WTC11 (cell line): ENCODE measurements at regions not wholly inside any gene's neighbourhood (a gene's known extent, or its start where the extent isn't known, plus 50 kb on each side); places are given as distances from the start of the nearest gene placed in this dataset.

Source experiments
- ATAC-seq: fragments of 200-7000 bp; cut with Tn5 transposase; 2 replicates; pipeline ENCODE4 v1.10.0; 2021; ENCODE audit warnings: mild to moderate bottlenecking, moderate library complexity
- CTCF ChIA-PET: fragments of 300-600 bp; sonication (Branson Sonifier 250); formaldehyde crosslinking; loops from one replicate; lab custom pipeline; 2021; ENCODE audit warnings: antibody characterized with exemption; lab: Charles Lee
- POLR2A ChIA-PET: fragments of 350-600 bp; sonication (Branson Sonifier 250); formaldehyde crosslinking; loops from one replicate; lab custom pipeline; 2021; ENCODE audit warnings: antibody characterized with exemption; lab: Charles Lee
- DNase-seq: peaks from one replicate; pipeline ENCODE4 v3.0.0; 2021; ENCODE audit warnings: low spot score
- H3K27ac Mint-ChIP-seq: 2 replicates; pipeline ENCODE4 v1.8.0; 2021; ENCODE audit warnings: mixed read lengths
- H3K27me3 Mint-ChIP-seq: 2 replicates; pipeline ENCODE4 v1.8.0; 2021; ENCODE audit warnings: low read depth, mild to moderate bottlenecking, moderate library complexity, mixed read lengths
- H3K36me3 Mint-ChIP-seq: 2 replicates; pipeline ENCODE4 v1.8.0; 2021; ENCODE audit warnings: mixed read lengths
- H3K4me1 Mint-ChIP-seq: 2 replicates; pipeline ENCODE4 v1.8.0; 2022; ENCODE audit warnings: mixed read lengths
- H3K4me3 Mint-ChIP-seq: 2 replicates; pipeline ENCODE4 v1.8.0; 2021; ENCODE audit warnings: mild to moderate bottlenecking, moderate library complexity, mixed read lengths
- H3K9me3 Mint-ChIP-seq: 2 replicates; pipeline ENCODE4 v1.8.0; 2021; ENCODE audit warnings: mixed read lengths
- ERG ChIP-seq: fragments of 250-450 bp; sonication (Bioruptor Pico); IDR thresholded peaks from 2 replicates; pipeline ENCODE4 v1.8.0; 2021; ENCODE audit warnings: mild to moderate bottlenecking
- GABPB1 ChIP-seq: sonication (generic); formaldehyde crosslinking; IDR thresholded peaks from 2 replicates; pipeline ENCODE4 v1.8.1; 2023; ENCODE audit warnings: mild to moderate bottlenecking, missing genetic modification reagents
- GTF2I ChIP-seq: fragments of 250-450 bp; sonication (Bioruptor Pico); conservative IDR thresholded peaks from 2 replicates; pipeline ENCODE4 v1.4.0; 2021; ENCODE audit warnings: mild to moderate bottlenecking
- HMGXB4 ChIP-seq: sonication (generic); formaldehyde crosslinking; IDR thresholded peaks from 2 replicates; pipeline ENCODE4 v1.8.1; 2023; ENCODE audit warnings: mild to moderate bottlenecking, moderate library complexity, missing genetic modification reagents
- IRF2 ChIP-seq: sonication (generic); formaldehyde crosslinking; IDR thresholded peaks from 2 replicates; pipeline ENCODE4 v1.8.0; 2022; ENCODE audit warnings: low read depth, missing genetic modification reagents, borderline replicate concordance
- KAT7 ChIP-seq: sonication (generic); formaldehyde crosslinking; IDR thresholded peaks from 2 replicates; pipeline ENCODE4 v1.8.1; 2023; ENCODE audit warnings: missing genetic modification reagents, mild to moderate bottlenecking, borderline replicate concordance
- MAX ChIP-seq: sonication (generic); formaldehyde crosslinking; IDR thresholded peaks from 2 replicates; pipeline ENCODE4 v1.8.0; 2022; ENCODE audit warnings: mild to moderate bottlenecking, missing genetic modification reagents
- MXD4 ChIP-seq: fragments of 250-450 bp; sonication (Bioruptor Pico); IDR thresholded peaks from 2 replicates; pipeline ENCODE4 v1.8.0; 2021; ENCODE audit warnings: mild to moderate bottlenecking, moderate library complexity, borderline replicate concordance
- PRRX2 ChIP-seq: fragments of 250-450 bp; sonication (Bioruptor Pico); IDR thresholded peaks from 2 replicates; pipeline ENCODE4 v1.8.0; 2021; ENCODE audit warnings: mild to moderate bottlenecking
- RORB ChIP-seq: fragments of 250-450 bp; sonication (Bioruptor Pico); IDR thresholded peaks from 2 replicates; pipeline ENCODE4 v1.9.0; 2021; ENCODE audit warnings: mild to moderate bottlenecking
- SMAD4 ChIP-seq: sonication (generic); formaldehyde crosslinking; IDR thresholded peaks from 2 replicates; pipeline ENCODE4 v1.8.0; 2022; ENCODE audit warnings: mild to moderate bottlenecking, missing genetic modification reagents
- SP1 ChIP-seq: sonication (generic); formaldehyde crosslinking; conservative IDR thresholded peaks from 2 replicates; pipeline ENCODE4 v1.8.1; 2022; ENCODE audit warnings: missing genetic modification reagents
- ZNF219 ChIP-seq: sonication (generic); formaldehyde crosslinking; IDR thresholded peaks from 2 replicates; pipeline ENCODE4 v1.8.0; 2023; ENCODE audit warnings: missing genetic modification reagents, mild to moderate bottlenecking, borderline replicate concordance
- ZNF532 ChIP-seq: fragments of 250-450 bp; sonication (Bioruptor Pico); IDR thresholded peaks from 2 replicates; pipeline ENCODE4 v1.9.0; 2021; ENCODE audit warnings: mild to moderate bottlenecking, borderline replicate concordance
- TF ChIP-seq, protein P1 (sequence below): fragments of 250-450 bp; sonication (Bioruptor Pico); IDR thresholded peaks from 2 replicates; pipeline ENCODE4 v2.1.2; 2022; ENCODE audit warnings: mild to moderate bottlenecking, moderate library complexity
- TF ChIP-seq, protein P2 (sequence below): sonication (generic); formaldehyde crosslinking; IDR thresholded peaks from 2 replicates; pipeline ENCODE4 v1.8.1; 2023; ENCODE audit warnings: mild to moderate bottlenecking, missing genetic modification reagents, moderate library complexity
- TF ChIP-seq, protein P3 (sequence below): sonication (generic); formaldehyde crosslinking; IDR thresholded peaks from 2 replicates; pipeline ENCODE4 v1.8.1; 2022; ENCODE audit warnings: mild to moderate bottlenecking, moderate library complexity, missing genetic modification reagents
- TF ChIP-seq, protein P4 (sequence below): sonication (generic); formaldehyde crosslinking; conservative IDR thresholded peaks from 2 replicates; pipeline ENCODE4 v1.8.1; 2022; ENCODE audit warnings: mild to moderate bottlenecking, missing genetic modification reagents

- no peak overlapping the region for H3K4me3 Mint-ChIP-seq
- CTCF ChIA-PET = no interaction called here
- ATAC-seq = no peak
These were observed 599.1 kb upstream of the SOX11 start for GRCh38 chr2:5093056-5093455.

More at GRCh38 chr2:5093056-5093455, 599.1 kb upstream of the SOX11 start:
- TF ChIP-seq, protein P1, sequence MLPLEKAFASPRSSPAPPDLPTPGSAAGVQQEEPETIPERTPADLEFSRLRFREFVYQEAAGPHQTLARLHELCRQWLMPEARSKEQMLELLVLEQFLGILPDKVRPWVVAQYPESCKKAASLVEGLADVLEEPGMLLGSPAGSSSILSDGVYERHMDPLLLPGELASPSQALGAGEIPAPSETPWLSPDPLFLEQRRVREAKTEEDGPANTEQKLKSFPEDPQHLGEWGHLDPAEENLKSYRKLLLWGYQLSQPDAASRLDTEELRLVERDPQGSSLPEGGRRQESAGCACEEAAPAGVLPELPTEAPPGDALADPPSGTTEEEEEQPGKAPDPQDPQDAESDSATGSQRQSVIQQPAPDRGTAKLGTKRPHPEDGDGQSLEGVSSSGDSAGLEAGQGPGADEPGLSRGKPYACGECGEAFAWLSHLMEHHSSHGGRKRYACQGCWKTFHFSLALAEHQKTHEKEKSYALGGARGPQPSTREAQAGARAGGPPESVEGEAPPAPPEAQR = no peak
- TF ChIP-seq SMAD4 (no peak), PRRX2 (CRISPR knock-in tag) (no peak), MAX (CRISPR knock-in tag) (no peak), IRF2 (CRISPR knock-in tag) (no peak), RORB (CRISPR knock-in tag) (no peak), ERG (CRISPR knock-in tag) (no peak), SP1 (CRISPR knock-in tag) (no peak), GTF2I (CRISPR knock-in tag) (no peak), ZNF219 (CRISPR knock-in tag) (no peak), GABPB1 (CRISPR knock-in tag) (no peak), ZNF532 (no peak), HMGXB4 (CRISPR knock-in tag) (no peak), KAT7 (CRISPR knock-in tag) (no peak), MXD4 (CRISPR knock-in tag) (no peak)
- TF ChIP-seq, protein P2, sequence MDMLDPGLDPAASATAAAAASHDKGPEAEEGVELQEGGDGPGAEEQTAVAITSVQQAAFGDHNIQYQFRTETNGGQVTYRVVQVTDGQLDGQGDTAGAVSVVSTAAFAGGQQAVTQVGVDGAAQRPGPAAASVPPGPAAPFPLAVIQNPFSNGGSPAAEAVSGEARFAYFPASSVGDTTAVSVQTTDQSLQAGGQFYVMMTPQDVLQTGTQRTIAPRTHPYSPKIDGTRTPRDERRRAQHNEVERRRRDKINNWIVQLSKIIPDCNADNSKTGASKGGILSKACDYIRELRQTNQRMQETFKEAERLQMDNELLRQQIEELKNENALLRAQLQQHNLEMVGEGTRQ (CRISPR knock-in tag) = no peak
- TF ChIP-seq, protein P3, sequence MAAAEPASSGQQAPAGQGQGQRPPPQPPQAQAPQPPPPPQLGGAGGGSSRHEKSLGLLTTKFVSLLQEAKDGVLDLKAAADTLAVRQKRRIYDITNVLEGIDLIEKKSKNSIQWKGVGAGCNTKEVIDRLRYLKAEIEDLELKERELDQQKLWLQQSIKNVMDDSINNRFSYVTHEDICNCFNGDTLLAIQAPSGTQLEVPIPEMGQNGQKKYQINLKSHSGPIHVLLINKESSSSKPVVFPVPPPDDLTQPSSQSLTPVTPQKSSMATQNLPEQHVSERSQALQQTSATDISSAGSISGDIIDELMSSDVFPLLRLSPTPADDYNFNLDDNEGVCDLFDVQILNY = no peak
- TF ChIP-seq, protein P4, sequence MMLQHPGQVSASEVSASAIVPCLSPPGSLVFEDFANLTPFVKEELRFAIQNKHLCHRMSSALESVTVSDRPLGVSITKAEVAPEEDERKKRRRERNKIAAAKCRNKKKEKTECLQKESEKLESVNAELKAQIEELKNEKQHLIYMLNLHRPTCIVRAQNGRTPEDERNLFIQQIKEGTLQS (CRISPR knock-in tag) = no peak
- H3K27ac Mint-ChIP-seq = no peak overlapping the region
- POLR2A ChIA-PET = no interaction called here
- H3K36me3 Mint-ChIP-seq = peaks cover 79% of the 10 kb centered on the region
- H3K27me3 Mint-ChIP-seq = peaks cover 7% of the 10 kb centered on the region; the same call in 1 of the 2 replicates
- H3K9me3 Mint-ChIP-seq = peaks cover 88% of the 10 kb centered on the region
- DNase-seq = no peak
- H3K4me1 Mint-ChIP-seq = no peaks in the 10 kb centered on the region
